ENCODE measurements at regions not wholly inside any gene's neighbourhood (a gene's known extent, or its start where the extent isn't known, plus 50 kb on each side); places are given as distances from the start of the nearest gene placed in this dataset.

DNA sequence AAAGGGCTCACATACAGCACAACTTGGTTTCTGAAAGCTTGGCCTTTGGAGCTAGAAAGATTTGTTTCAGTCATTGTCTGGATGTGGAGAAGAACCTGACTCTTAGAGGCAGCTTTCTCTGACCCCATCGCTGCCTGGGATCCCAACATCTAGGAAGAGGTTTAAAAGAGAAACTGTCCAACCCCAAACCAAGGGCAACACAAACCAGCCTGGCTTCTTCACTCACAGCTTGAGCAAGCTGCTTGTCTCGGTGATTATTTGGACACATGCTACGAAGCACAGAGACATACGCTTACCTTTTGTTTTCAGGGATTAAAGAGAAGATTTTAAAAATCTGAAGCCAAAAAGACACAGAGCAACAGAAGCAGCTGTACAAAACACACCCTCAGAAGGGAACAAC, 109.8 kb downstream of the ETS2 start:
- Mint-ChIP-seq H3K36me3 (ENCODE audit: low read depth, unreplicated experiment) (no peaks in the 10 kb centered on the region), H3K4me3 (ENCODE audit: unreplicated experiment) (no peak overlapping the region), H3K9me3 (ENCODE audit: unreplicated experiment) (no peaks in the 10 kb centered on the region), H3K27me3 (ENCODE audit: unreplicated experiment) (no peaks in the 10 kb centered on the region), H3K4me1 (ENCODE audit: unreplicated experiment) (peaks cover 7% of the 10 kb centered on the region), H3K27ac (ENCODE audit: unreplicated experiment) (no peak overlapping the region)
- TF ChIP-seq, protein P1, sequence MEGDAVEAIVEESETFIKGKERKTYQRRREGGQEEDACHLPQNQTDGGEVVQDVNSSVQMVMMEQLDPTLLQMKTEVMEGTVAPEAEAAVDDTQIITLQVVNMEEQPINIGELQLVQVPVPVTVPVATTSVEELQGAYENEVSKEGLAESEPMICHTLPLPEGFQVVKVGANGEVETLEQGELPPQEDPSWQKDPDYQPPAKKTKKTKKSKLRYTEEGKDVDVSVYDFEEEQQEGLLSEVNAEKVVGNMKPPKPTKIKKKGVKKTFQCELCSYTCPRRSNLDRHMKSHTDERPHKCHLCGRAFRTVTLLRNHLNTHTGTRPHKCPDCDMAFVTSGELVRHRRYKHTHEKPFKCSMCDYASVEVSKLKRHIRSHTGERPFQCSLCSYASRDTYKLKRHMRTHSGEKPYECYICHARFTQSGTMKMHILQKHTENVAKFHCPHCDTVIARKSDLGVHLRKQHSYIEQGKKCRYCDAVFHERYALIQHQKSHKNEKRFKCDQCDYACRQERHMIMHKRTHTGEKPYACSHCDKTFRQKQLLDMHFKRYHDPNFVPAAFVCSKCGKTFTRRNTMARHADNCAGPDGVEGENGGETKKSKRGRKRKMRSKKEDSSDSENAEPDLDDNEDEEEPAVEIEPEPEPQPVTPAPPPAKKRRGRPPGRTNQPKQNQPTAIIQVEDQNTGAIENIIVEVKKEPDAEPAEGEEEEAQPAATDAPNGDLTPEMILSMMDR (IDR thresholded peaks at IDR 0.05; ENCODE audit: unreplicated experiment), result no peak
- no peak for DNase-seq (ENCODE audit: low spot score)

DNA sequence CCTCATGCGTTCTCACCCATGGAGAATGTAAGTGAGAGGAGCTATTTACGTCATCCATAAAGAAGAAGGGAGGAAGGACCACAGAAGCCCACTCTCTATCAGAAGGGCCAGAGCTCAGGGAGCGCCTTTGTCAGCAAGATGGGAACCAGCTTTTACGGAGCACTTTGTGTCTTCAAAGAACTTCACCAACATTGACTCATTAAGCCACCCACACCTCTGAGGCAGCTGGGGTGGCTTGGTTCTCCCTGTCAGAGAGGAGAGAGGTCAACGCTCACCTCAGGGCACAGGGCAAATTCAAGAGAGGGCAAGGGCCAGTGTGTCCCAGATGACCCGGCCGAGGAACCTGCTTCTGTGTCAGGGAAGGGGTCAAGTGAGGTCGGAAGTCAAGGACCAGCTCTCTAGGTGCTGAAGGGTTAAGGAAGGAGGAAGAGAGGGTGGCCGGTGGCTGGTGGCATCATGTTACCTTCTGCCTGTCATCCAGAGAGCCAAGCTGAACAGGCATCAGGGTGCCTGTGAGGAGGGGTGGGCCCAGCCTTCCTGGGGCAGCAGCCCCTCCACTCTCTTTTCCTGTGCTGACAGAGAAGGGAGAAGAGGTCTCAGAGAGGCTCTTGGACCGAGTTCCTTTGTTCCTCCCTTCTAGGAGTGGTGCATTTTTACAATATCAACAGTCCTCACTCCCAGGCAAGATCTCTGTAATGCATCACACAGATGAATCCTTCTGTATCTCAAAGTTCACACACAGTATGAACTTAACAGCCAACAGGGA, 109.0 kb downstream of the ETS2 start:
- Mint-ChIP-seq H3K27ac (ENCODE audit: unreplicated experiment) (no peak overlapping the region), H3K4me1 (ENCODE audit: unreplicated experiment) (peaks cover 7% of the 10 kb centered on the region), H3K27me3 (ENCODE audit: unreplicated experiment) (no peaks in the 10 kb centered on the region), H3K36me3 (ENCODE audit: low read depth, unreplicated experiment) (no peaks in the 10 kb centered on the region), H3K4me3 (ENCODE audit: unreplicated experiment) (no peak overlapping the region), H3K9me3 (ENCODE audit: unreplicated experiment) (no peaks in the 10 kb centered on the region)
- DNase-seq (ENCODE audit: low spot score), result no peak
- TF ChIP-seq, protein P1 (IDR thresholded peaks at IDR 0.05; ENCODE audit: unreplicated experiment), result no peak

DNA sequence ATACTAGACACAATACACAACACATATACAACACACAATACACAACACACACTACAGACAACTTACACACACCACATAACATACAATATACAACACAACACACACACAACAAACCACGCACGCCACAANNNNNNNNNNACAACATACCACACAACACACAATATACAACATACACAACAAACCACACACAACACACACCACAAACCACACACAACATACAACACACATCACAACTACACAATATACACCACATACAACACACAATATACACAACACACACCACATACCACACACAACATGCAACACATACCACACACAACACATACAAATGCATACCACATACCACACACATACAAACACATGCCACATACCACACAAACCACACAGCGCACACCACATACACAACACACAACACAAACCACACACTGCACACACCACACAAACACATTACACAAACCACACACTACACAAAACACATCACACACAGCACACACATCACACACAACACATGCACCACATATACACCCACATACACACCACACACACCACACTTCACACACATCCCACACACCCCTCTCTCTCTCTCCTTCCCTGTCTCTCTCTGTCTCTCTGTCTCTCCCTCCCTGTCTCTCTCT, 108.3 kb downstream of the ETS2 start:
- TF ChIP-seq, protein P1 (IDR thresholded peaks at IDR 0.05; ENCODE audit: unreplicated experiment), result no peak
- Mint-ChIP-seq H3K4me3 (ENCODE audit: unreplicated experiment) (no peak overlapping the region), H3K9me3 (ENCODE audit: unreplicated experiment) (no peaks in the 10 kb centered on the region), H3K27me3 (ENCODE audit: unreplicated experiment) (peaks cover 2% of the 10 kb centered on the region), H3K27ac (ENCODE audit: unreplicated experiment) (no peak overlapping the region), H3K4me1 (ENCODE audit: unreplicated experiment) (peaks cover 7% of the 10 kb centered on the region), H3K36me3 (ENCODE audit: low read depth, unreplicated experiment) (no peaks in the 10 kb centered on the region)
- no peak for DNase-seq (ENCODE audit: low spot score)

DNA sequence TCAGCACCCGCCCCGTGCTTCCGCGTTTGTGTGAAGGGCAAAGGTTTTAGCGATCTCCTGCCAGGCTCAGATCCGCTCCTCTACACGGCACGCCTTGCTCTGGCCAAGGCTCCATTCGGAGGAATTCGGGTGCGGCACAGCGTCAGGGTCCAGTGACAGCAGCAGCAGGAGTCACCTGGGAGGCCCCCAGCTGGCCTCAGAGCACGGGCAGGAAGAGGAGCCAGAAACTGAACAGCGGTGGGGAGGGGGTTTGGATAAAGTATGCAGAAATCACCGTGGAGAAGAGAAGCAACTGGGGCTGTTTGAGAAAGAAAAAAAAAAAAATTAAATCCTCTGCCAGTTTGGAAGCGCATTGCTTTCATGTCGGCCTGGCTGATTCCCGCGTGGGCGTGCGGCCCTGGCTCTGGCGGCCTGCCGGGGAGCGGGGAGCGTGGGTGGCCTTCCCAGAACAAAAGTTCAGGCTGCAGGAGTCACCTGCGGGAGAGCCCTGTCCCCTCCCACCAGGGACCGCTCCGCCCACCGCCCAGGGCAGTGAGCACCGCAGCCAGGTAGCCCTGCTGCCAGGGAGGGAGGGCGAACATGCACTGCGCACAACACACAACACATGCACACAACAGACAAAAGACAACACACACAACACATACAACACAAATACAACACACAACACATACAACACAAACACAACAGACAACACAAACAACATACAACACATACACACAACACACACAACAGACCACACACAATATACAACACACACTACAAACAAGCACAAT, 107.6 kb downstream of the ETS2 start:
- no peaks in the 10 kb centered on the region for H3K36me3 Mint-ChIP-seq (ENCODE audit: low read depth, unreplicated experiment)
- peaks cover 7% of the 10 kb centered on the region for H3K4me1 Mint-ChIP-seq (ENCODE audit: unreplicated experiment)
- no peak overlapping the region for H3K4me3 Mint-ChIP-seq (ENCODE audit: unreplicated experiment)
- DNase-seq (ENCODE audit: low spot score), result peak; percentile 20
- H3K27ac Mint-ChIP-seq (ENCODE audit: unreplicated experiment), result no peak overlapping the region
- H3K27me3 Mint-ChIP-seq (ENCODE audit: unreplicated experiment), result peaks cover 2% of the 10 kb centered on the region
- TF ChIP-seq, protein P1 (IDR thresholded peaks at IDR 0.05; ENCODE audit: unreplicated experiment), result no peak
- H3K9me3 Mint-ChIP-seq (ENCODE audit: unreplicated experiment), result no peaks in the 10 kb centered on the region
